Activated CD4-positive, alpha-beta memory T cell treated with anti-CD3 and anti-CD28 coated beads, Interleukin-2, amount 10 ng/mL, durations not matched to agents 7 days and 5 days (primary cell): ENCODE measurements at regions not wholly inside any gene's neighbourhood (a gene's known extent, or its start where the extent isn't known, plus 50 kb on each side); places are given as distances from the start of the nearest gene placed in this dataset.
"Not testable (repeated sequence)": the region's sequence is repeated elsewhere in the genome, so short reads cannot be mapped to it uniquely, and the experiment has no call there.

ENCODE experiments used
- CTCF ChIA-PET: fragments of 350-600 bp; sonication (Branson Sonifier 250); formaldehyde crosslinking; loops from one replicate; lab custom pipeline; 2021; ENCODE audit warnings: antibody characterized with exemption, inconsistent platforms; lab: Charles Lee
- POLR2A ChIA-PET: fragments of 350-600 bp; sonication (Branson Sonifier 250); formaldehyde crosslinking; loops from one replicate; lab custom pipeline; 2021; ENCODE audit warnings: antibody characterized with exemption; lab: Charles Lee
- DNase-seq: peaks from one replicate; pipeline ENCODE4 v3.0.0-alpha.2; 2020
- H3K27ac Mint-ChIP-seq: one replicate; pipeline ENCODE4 v1.8.0; 2021; ENCODE audit warnings: mild to moderate bottlenecking, mixed read lengths
- H3K27me3 Mint-ChIP-seq: one replicate; pipeline ENCODE4 v1.8.0; 2021; ENCODE audit warnings: mixed read lengths
- H3K36me3 Mint-ChIP-seq: one replicate; pipeline ENCODE4 v1.8.0; 2021; ENCODE audit warnings: low read depth, mixed read lengths
- H3K4me1 Mint-ChIP-seq: one replicate; pipeline ENCODE4 v1.8.0; 2021; ENCODE audit warnings: mixed read lengths
- H3K4me3 Mint-ChIP-seq: one replicate; pipeline ENCODE4 v1.8.0; 2021; ENCODE audit warnings: mild to moderate bottlenecking, mixed read lengths
- H3K9me3 Mint-ChIP-seq: one replicate; pipeline ENCODE4 v1.8.0; 2021; ENCODE audit warnings: mixed read lengths

DNA sequence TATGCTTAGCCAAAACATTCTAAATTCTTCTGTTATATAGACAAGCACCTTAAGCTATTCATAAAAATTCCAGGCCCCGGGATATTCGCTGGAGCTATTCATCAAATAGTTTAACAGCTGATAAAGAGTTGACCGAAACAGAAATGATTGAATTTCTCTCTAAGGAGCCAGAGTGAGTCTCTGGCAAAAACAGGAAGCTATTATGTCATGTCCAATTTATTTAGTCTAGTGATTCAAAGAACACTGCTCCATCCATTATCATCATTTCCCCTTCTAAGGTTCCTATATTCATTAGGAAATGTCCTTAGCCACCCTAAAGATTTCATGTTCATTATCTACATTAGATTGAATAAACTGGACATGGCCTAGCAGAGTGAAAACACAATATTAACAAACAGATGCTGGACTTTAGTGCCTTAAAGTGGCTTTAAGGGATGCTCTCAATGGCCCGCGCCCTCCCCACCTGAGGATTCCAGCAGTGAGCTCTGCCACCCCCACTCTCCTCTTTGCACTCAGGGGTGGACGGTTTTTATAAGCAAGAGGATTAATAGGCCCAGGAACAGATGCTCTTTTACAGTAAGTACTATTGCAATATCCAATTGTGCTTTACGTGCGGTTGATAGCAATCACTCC, 122.1 kb upstream of the RGS1 start:
- no peak overlapping the region for H3K27ac Mint-ChIP-seq
- DNase-seq, result no peak
- no peaks in the 10 kb centered on the region for H3K4me1 Mint-ChIP-seq
- H3K27me3 Mint-ChIP-seq, result peaks cover 32% of the 10 kb centered on the region
- no peaks in the 10 kb centered on the region for H3K9me3 Mint-ChIP-seq
- no peaks in the 10 kb centered on the region for H3K36me3 Mint-ChIP-seq
- no peak overlapping the region for H3K4me3 Mint-ChIP-seq
- ChIA-PET CTCF (no interaction called here), POLR2A (no interaction called here)

DNA sequence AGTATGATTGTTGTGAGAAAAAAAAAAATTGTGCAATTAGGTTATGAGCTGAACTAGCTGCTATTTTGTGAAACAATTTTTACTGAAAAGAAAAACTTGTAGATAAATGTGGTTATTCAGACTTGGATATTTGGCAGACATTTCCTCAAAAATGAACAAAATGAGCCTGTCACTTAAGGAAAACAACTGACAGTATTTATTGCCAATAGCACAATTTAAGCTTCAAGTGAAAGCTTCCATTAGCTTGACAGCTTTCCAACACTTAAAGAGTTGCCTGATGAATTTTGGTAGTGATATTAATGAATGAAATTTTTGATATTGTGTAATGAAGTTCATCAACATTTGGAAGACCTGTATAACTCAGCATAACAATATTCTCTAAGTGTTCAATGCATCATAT, 116.1 kb upstream of the RGS1 start:
- CTCF ChIA-PET, result no interaction called here

DNA sequence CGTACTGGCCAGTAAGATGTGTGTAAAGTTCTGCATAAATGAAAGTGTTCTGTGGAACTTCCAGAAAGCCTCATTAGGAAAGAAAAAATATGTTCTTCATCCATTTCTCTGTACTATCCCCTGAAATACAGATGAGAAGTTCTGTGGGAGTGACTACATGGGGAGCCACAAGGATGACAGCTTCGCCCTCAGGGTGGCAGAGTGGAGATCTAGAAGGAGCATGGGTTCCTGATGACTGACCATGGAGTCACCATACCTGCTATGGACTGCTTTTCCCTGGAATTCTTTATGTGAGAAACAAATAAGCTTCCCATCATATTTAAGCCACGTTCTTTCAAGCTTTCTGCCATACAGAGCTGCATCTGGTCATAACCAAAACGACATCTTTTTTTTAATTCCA, 113.9 kb upstream of the RGS1 start:
- no peak for DNase-seq
- no peaks in the 10 kb centered on the region for H3K9me3 Mint-ChIP-seq
- H3K36me3 Mint-ChIP-seq, result no peaks in the 10 kb centered on the region
- ChIA-PET POLR2A (no interaction called here), CTCF (interaction anchor here (1.3 kb wide), 1 partner anchor 13 kb away, joined by 5 read pairs; no protein-coding TSS in a partner anchor)
- no peak overlapping the region for H3K4me3 Mint-ChIP-seq
- peaks cover 39% of the 10 kb centered on the region for H3K27me3 Mint-ChIP-seq
- H3K27ac Mint-ChIP-seq, result no peak overlapping the region
- no peaks in the 10 kb centered on the region for H3K4me1 Mint-ChIP-seq

More for the DNA sequence above, 116.1 kb upstream of the RGS1 start:
- Mint-ChIP-seq H3K27ac (no peak overlapping the region), H3K4me3 (no peak overlapping the region), H3K9me3 (no peaks in the 10 kb centered on the region), H3K4me1 (no peaks in the 10 kb centered on the region), H3K27me3 (peaks cover 30% of the 10 kb centered on the region), H3K36me3 (no peaks in the 10 kb centered on the region)
- DNase-seq, result no peak
- POLR2A ChIA-PET, result no interaction called here

DNA sequence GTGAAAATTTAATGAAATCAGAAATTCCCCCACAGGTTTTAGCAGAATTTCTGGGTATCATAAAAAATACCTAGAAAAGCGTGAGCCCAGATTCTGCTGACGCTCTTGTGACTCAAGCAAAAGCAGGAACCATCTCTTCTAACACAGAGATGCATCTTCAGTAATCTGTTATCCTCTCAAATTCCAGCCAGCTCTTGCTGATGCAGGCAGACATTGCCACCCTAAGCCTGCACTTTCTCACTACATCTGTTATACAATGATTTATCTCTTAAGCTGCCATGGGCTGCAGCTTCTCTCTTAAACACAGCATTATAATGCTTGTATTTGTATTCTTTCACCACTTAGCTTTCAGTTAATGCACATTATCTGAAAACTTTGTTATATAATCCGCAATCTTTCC, 113.0 kb upstream of the RGS1 start:
- H3K27me3 Mint-ChIP-seq, result peaks cover 39% of the 10 kb centered on the region
- no peaks in the 10 kb centered on the region for H3K4me1 Mint-ChIP-seq
- CTCF ChIA-PET, result no interaction called here
- no peaks in the 10 kb centered on the region for H3K36me3 Mint-ChIP-seq
- no peaks in the 10 kb centered on the region for H3K9me3 Mint-ChIP-seq
- POLR2A ChIA-PET, result no interaction called here
- no peak overlapping the region for H3K27ac Mint-ChIP-seq
- no peak for DNase-seq
- no peak overlapping the region for H3K4me3 Mint-ChIP-seq

DNA sequence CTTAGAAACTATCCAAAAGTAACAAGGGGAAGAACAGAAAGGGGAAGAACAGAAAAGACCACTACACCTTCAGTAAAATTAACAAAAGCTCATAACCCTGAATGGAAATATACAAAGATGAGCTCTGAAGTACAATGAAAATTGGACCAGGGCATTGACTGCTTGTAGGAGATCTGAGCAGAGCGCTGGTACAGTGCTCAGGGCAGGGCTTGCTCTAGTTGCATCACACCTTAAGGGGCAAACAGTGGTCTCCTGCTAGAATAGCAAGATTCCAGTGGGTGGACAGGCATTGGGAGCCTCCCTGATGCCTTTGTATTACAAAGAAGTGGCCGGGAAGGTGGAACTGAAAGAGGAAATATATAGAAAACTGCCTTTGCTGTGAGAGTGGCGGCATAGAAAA, 111.9 kb upstream of the RGS1 start:
- POLR2A ChIA-PET, result no interaction called here
- CTCF ChIA-PET, result no interaction called here
- Mint-ChIP-seq H3K4me3 (no peak overlapping the region), H3K27me3 (peaks cover 40% of the 10 kb centered on the region), H3K9me3 (no peaks in the 10 kb centered on the region), H3K36me3 (no peaks in the 10 kb centered on the region), H3K4me1 (no peaks in the 10 kb centered on the region), H3K27ac (no peak overlapping the region)
- no peak for DNase-seq

DNA sequence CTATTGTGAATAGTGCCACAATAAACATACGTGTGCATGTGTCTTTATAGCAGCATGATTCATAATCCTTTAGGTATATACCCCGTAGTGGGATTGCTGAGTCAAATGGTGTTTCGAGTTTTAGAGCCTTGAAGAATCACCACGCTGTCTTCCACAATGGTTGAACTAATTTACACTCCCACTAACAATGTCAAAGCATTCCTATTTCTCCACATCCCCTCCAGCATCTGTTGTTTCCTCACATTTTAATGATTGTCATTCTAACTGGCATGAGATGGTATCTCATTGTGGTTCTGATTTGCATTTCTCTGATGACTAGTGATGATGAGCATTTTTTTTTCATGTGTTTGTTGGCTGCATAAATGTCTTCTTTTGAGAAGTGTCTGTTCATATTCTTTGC, 110.4 kb upstream of the RGS1 start:
- DNase-seq, H3K9me3 Mint-ChIP-seq, H3K4me3 Mint-ChIP-seq, H3K27ac Mint-ChIP-seq, H3K36me3 Mint-ChIP-seq, H3K4me1 Mint-ChIP-seq, CTCF ChIA-PET: not testable (repeated sequence)
- POLR2A ChIA-PET, result interaction anchor here (1.2 kb wide), 1 partner anchor 8 kb away, joined by 3 read pairs; no protein-coding TSS in a partner anchor
- H3K27me3 Mint-ChIP-seq, result peaks cover 53% of the 10 kb centered on the region

DNA sequence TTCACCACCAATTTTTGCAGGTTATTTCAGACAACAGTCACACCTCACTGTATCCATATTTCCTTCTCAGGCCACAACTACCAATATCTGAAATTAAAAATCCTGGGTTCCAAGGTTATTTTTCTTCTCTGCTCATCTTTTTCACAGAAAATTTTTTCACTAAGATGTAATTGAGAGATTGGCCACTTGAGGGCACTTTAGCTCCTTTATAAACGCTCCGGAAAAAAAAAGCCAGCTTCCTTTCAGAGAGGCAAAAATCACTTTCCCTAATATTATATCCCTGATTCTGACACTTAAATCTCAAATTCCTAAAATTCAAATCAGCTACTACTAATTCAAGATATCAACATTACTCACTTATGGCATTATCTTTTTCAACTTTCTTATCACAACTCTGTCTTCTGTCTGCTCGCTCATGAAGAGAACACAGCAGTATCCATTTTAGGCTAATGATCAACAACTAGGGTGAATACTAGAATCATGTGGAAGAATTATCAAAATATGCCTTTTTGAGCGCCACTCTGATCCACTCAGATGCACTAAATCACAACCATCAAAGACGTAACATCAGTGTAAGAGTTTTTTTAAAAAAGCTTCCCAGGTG, 101.4 kb upstream of the RGS1 start:
- Mint-ChIP-seq H3K27ac (no peak overlapping the region), H3K9me3 (no peaks in the 10 kb centered on the region), H3K4me3 (no peak overlapping the region), H3K27me3 (peaks cover 15% of the 10 kb centered on the region), H3K4me1 (no peaks in the 10 kb centered on the region), H3K36me3 (no peaks in the 10 kb centered on the region)
- POLR2A ChIA-PET, result no interaction called here
- DNase-seq, result no peak
- CTCF ChIA-PET, result interaction anchor here (0.7 to 5.5 kb wide), 28 partner anchors 13 to 545 kb away, joined by 3 to 94 read pairs (median 4); no protein-coding TSS in a partner anchor

DNA sequence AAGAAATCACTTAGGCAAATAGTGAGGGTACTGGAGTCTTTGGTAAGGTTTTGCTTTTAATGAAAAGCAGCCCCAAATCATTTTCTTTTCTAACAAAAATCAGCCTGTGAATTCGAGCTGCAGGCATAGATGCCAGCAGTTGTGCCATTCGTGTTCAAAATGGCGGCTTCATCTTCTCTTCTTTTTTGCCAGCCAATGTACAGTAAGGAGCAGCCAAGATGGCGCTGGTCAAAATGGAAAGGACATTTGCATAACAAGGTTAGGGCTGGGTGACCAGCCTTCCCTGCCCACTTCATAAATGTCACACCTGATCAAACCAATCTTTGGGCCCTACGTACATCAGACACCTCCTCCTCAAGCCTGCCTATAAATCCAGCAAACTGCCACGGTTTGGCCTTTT, 100.2 kb upstream of the RGS1 start:
- ChIA-PET POLR2A (no interaction called here), CTCF (interaction anchor here (1.0 to 5.5 kb wide), 12 partner anchors 32 to 544 kb away, joined by 3 to 94 read pairs (median 5); no protein-coding TSS in a partner anchor)
- H3K27ac Mint-ChIP-seq, result no peak overlapping the region
- H3K9me3 Mint-ChIP-seq, result no peaks in the 10 kb centered on the region
- H3K4me1 Mint-ChIP-seq, result no peaks in the 10 kb centered on the region
- H3K27me3 Mint-ChIP-seq, result peaks cover 5% of the 10 kb centered on the region
- no peak overlapping the region for H3K4me3 Mint-ChIP-seq
- no peak for DNase-seq
- H3K36me3 Mint-ChIP-seq, result no peaks in the 10 kb centered on the region

DNA sequence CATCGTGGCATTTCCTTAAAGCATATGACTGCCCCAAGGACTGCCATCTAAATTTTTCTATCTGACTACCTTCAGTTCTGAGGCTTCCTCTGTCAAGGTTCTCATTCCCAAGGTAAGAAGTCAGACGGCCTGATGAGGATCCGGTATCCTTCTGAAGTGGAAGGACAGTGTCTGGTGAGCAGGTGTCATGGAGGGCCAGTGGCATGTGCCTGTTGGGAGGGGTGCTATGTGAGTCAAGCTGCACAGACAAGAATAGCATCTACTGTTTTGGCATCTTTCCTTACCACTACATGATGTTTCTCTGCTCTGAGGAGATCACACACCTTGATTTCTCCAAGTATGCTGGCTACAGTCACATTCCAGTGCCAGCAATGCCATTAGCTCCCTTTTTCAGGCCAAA, 99.6 kb upstream of the RGS1 start:
- H3K27me3 Mint-ChIP-seq, result peaks cover 3% of the 10 kb centered on the region
- no peaks in the 10 kb centered on the region for H3K4me1 Mint-ChIP-seq
- no peak for DNase-seq
- CTCF ChIA-PET, result interaction anchor here (1.0 to 5.5 kb wide), 4 partner anchors 31 to 135 kb away, joined by 4 to 94 read pairs (median 29); no protein-coding TSS in a partner anchor
- H3K27ac Mint-ChIP-seq, result no peak overlapping the region
- H3K9me3 Mint-ChIP-seq, result no peaks in the 10 kb centered on the region
- POLR2A ChIA-PET, result interaction anchor here (1.1 kb wide), 1 partner anchor 556 kb away, joined by 3 read pairs; no protein-coding TSS in a partner anchor
- H3K4me3 Mint-ChIP-seq, result no peak overlapping the region
- H3K36me3 Mint-ChIP-seq, result no peaks in the 10 kb centered on the region

DNA sequence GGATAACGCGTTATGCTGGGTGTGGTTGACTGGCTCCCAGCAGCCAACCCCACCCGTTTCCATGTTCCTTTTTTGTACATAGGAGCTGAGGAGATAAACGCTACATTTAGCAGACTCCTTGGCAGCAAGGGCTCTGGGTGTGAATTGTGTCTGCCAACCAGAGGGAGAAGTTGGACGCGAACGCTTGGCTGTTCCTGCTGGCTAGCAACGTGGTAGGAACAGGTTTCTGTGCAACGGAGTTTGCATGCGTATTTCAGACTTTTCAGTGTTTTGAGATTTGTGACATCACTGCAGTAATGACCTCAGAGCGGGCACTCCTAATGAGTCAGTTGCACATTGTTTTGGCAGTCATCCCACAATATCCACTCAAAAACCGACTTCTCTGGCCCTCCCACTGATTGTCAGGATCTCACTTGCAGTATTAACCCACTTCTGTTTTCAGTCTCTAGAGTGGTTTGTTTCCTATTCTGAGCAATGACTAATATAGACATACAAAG, 98.7 kb upstream of the RGS1 start:
- H3K4me1 Mint-ChIP-seq, result no peaks in the 10 kb centered on the region
- POLR2A ChIA-PET, result interaction anchor here (1.1 kb wide), 1 partner anchor 555 kb away, joined by 3 read pairs; no protein-coding TSS in a partner anchor
- peaks cover 3% of the 10 kb centered on the region for H3K27me3 Mint-ChIP-seq
- DNase-seq, result no peak
- H3K4me3 Mint-ChIP-seq, result no peak overlapping the region
- CTCF ChIA-PET, result interaction anchor here (0.7 to 5.5 kb wide), 15 partner anchors 40 to 646 kb away, joined by 3 to 94 read pairs (median 5); no protein-coding TSS in a partner anchor
- H3K9me3 Mint-ChIP-seq, result no peaks in the 10 kb centered on the region
- no peak overlapping the region for H3K27ac Mint-ChIP-seq
- no peaks in the 10 kb centered on the region for H3K36me3 Mint-ChIP-seq

DNA sequence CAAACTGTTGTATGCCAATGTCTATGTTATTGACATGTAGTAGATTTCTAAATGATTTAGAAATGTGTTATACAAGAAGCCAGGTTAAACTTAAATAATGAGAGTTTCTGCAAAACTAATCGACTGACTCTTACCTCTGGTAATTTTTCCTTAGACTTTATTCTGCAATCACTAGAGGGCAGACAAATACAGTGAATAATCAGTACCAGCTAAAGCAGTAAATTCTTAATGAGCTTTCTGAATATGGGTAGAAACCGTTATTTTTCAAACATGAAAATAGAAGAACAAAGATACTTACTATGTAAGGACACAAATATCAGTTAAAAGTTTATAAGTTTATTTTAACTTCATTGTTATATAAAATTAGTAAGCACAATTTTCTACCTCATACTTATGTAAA, 97.9 kb upstream of the RGS1 start:
- Mint-ChIP-seq H3K36me3 (no peaks in the 10 kb centered on the region), H3K4me1 (no peaks in the 10 kb centered on the region), H3K4me3 (no peak overlapping the region), H3K27me3 (peaks cover 3% of the 10 kb centered on the region), H3K9me3 (no peaks in the 10 kb centered on the region), H3K27ac (no peak overlapping the region)
- DNase-seq, result no peak
- ChIA-PET CTCF (interaction anchor here (0.5 to 5.5 kb wide), 18 partner anchors 21 to 646 kb away, joined by 3 to 94 read pairs (median 4); no protein-coding TSS in a partner anchor), POLR2A (no interaction called here)

DNA sequence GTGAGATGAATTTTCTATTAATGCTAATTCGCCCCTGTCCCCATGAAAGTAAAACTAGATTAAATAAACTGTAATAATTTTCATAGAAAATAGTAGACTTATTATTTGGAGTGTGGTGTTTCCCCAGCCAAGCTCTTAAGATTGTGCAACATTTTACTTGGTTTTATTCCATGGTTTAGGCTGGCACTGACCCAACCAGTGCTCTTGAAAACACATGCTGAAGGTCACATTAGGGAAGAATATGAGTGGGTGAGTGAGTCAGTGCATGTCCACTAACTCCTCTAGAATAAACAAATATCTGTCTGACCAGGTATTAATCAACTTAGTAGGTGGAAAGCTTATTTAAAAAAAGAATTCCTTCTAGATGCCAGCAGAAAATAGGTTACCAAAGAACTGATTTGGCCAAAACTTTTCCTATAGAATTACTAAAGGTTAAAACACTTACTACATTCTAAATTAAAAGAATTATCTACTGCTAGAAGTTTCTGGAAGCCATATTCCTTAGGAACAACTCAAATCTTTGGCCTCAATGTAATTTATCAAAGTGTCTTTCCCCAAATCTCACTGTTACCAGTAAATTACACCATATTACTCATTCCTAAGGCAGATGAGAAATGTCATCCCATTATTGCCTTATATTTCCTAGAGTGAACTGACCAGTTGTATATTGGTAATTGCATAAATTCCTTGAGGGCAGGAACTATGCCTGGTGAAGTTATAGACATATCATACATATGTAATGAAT, 89.7 kb upstream of the RGS1 start:
- no peaks in the 10 kb centered on the region for H3K4me1 Mint-ChIP-seq
- peaks cover 2% of the 10 kb centered on the region for H3K27me3 Mint-ChIP-seq
- ChIA-PET CTCF (no interaction called here), POLR2A (no interaction called here)
- H3K36me3 Mint-ChIP-seq, result no peaks in the 10 kb centered on the region
- no peak overlapping the region for H3K27ac Mint-ChIP-seq
- no peak for DNase-seq
- H3K4me3 Mint-ChIP-seq, result no peak overlapping the region
- peaks cover 5% of the 10 kb centered on the region for H3K9me3 Mint-ChIP-seq

DNA sequence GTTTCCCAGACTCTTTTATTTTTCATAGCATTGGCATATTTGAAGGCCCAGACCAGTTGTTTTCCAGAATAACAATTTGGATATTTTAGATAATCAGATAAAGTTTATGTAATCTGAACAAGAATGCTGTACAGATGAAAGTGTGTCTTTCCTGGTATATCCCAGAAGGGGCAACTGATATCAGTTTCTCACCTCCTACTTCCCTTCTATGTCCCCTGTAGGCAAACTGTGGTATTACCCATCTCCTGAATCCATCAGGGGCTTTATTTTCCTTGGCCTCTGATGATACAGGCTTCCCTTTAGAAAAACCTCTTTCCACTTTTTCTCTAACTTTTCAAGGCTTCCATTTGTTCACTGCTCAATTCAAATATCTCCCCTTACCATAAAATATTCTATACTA, 87.5 kb upstream of the RGS1 start:
- POLR2A ChIA-PET, result no interaction called here

More for the DNA sequence above, 87.5 kb upstream of the RGS1 start:
- CTCF ChIA-PET, result no interaction called here
- peaks cover 2% of the 10 kb centered on the region for H3K27me3 Mint-ChIP-seq
- no peak overlapping the region for H3K27ac Mint-ChIP-seq
- peaks cover 5% of the 10 kb centered on the region for H3K9me3 Mint-ChIP-seq
- DNase-seq, result no peak
- H3K4me3 Mint-ChIP-seq, result no peak overlapping the region
- H3K4me1 Mint-ChIP-seq, result no peaks in the 10 kb centered on the region
- no peaks in the 10 kb centered on the region for H3K36me3 Mint-ChIP-seq
